ENCODE measurements at regions not wholly inside any gene's neighbourhood (a gene's known extent, or its start where the extent isn't known, plus 50 kb on each side); places are given as distances from the start of the nearest gene placed in this dataset.

DNA sequence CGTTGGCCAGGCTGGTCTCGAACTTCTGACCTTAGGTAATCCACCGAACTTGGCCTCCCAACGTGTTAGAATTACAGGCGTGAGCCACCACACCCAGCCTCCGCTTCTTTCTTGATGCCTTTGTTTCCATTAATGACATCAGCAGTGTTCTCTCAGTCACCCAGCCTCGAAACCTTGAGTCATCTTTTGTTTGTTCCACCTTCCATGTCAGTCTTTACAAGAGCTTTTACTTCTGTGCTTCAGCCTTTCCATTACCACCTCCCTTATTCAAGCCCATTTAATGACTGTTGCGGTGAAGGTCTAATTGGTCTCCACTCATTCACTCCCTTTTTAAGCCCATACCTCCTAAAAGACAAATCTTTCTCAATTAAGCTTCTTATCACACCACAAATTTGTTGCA lies 146.6 kb upstream of the ADGRL2 start:
- TF ChIP-seq, protein P1, sequence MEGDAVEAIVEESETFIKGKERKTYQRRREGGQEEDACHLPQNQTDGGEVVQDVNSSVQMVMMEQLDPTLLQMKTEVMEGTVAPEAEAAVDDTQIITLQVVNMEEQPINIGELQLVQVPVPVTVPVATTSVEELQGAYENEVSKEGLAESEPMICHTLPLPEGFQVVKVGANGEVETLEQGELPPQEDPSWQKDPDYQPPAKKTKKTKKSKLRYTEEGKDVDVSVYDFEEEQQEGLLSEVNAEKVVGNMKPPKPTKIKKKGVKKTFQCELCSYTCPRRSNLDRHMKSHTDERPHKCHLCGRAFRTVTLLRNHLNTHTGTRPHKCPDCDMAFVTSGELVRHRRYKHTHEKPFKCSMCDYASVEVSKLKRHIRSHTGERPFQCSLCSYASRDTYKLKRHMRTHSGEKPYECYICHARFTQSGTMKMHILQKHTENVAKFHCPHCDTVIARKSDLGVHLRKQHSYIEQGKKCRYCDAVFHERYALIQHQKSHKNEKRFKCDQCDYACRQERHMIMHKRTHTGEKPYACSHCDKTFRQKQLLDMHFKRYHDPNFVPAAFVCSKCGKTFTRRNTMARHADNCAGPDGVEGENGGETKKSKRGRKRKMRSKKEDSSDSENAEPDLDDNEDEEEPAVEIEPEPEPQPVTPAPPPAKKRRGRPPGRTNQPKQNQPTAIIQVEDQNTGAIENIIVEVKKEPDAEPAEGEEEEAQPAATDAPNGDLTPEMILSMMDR (IDR thresholded peaks at IDR 0.05; ENCODE audit: insufficient read depth, low read length), result no peak
- TF ChIP-seq POLR2AphosphoS5 (IDR thresholded peaks at IDR 0.05; ENCODE audit: low read depth), result no peak
- TF ChIP-seq GABPA (IDR thresholded peaks at IDR 0.05; ENCODE audit: low read depth), result no peak
